Esophagus squamous epithelium (tissue), 5 donors: ENCODE measurements at regions not wholly inside any gene's neighbourhood (a gene's known extent, or its start where the extent isn't known, plus 50 kb on each side); places are given as distances from the start of the nearest gene placed in this dataset.

Experiments
- DNase-seq: peaks from one replicate; lab custom pipeline; 2025; lab: John Stamatoyannopoulos, UW
- H3K27ac ChIP-seq, 4 donors: fragments of 200-600 bp; sonication (generic); one replicate each; pipeline ENCODE4 v1.5.1; 2016 to 2019; ENCODE audit warnings: mild to moderate bottlenecking in 1 of 4
- H3K27me3 ChIP-seq, 4 donors: fragments of 200-600 bp; sonication (generic); 1 replicate in 3 of 4; 2 replicates in 1 of 4; pipeline versions ENCODE4 v1.5.1 to v1.6.0; 2017 to 2021; ENCODE audit warnings: antibody characterized with exemption in 1 of 4
- H3K36me3 ChIP-seq, 3 donors: fragments of 200-600 bp; sonication (generic); one replicate each; pipeline ENCODE4 v1.5.1; 2016 to 2019
- H3K4me1 ChIP-seq, 3 donors: fragments of 200-600 bp; sonication (generic); one replicate each; pipeline ENCODE4 v1.5.1; 2017 to 2019
- H3K4me3 ChIP-seq, 4 donors: fragments of 200-600 bp; sonication (generic); 1 replicate in 3 of 4; 2 replicates in 1 of 4; pipeline ENCODE4 v1.5.1; 2016 to 2019; ENCODE audit warnings: mild to moderate bottlenecking in 2 of 4, moderate library complexity in 1 of 4
- H3K9me3 ChIP-seq, 3 donors: fragments of 200-600 bp; sonication (generic); one replicate each; pipeline ENCODE4 v1.5.1; 2016 to 2019
- CTCF ChIP-seq, 6 experiments: fragments of 450-650 bp in 4 of 6; fragments of 200-600 bp in 2 of 6; sonication (generic) in 2 of 6; IDR thresholded peaks; one replicate each; pipeline ENCODE4 v1.5.1; 2016 to 2019; ENCODE audit warnings: antibody characterized with exemption in 6 of 6, mild to moderate bottlenecking in 4 of 6, moderate library complexity in 4 of 6
- POLR2A ChIP-seq, 4 donors: fragments of 450-650 bp; IDR thresholded peaks; one replicate each; pipeline ENCODE4 v1.6.1; 2017; ENCODE audit warnings: antibody characterized with exemption in 4 of 4, mild to moderate bottlenecking in 4 of 4, moderate library complexity in 3 of 4
- WGBS, 2 donors: methylation state at CpG; one replicate each; pipeline ENCODE4 v1.1.5; 2018; 5-methylcytosine and 5-hydroxymethylcytosine counted together
- intact Hi-C: fragments of 100-400 bp; cut with DNase I; formaldehyde crosslinking; loops from one replicate; pipeline ENCODE4 v1.15.0; 2022
- donor health status: DM: yes; HTN: yes; CAD: no.

DNA sequence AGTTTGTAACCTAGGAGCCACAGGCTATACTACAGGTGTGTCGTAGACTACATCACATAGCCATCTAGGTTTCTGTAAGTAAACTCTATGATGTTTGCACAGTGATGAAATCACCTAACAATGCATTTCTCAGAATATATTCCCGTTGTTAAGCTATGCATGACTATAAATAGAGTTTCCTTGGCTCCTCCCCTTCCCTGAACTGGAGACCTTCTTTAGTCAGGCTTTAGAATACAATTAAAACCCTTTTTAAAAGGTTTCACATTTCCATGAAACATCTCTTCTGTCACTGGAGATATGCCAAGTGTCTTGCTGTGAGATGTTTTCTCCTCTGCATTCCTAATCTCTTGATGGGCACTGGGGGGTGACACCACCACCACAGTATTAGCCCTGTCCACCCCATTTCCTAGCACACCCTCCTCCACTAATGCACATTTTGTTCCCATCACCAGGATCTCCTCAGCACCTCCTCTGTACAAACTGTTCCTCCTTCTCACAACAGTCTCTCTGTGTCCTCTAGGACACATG is 334.6 kb upstream of the CPEB2 start:
- TF ChIP-seq POLR2A (IDR thresholded peaks at IDR 0.05) (no peak), CTCF (IDR thresholded peaks at IDR 0.05) (no peak)
- WGBS, 2 donors = 25 to 28% methylated on average over 2 of the region's 2 CpGs
- Histone ChIP-seq H3K36me3 (no peaks in the 10 kb centered on the region), H3K27me3 (no peaks in the 10 kb centered on the region), H3K27ac (no peak overlapping the region), H3K9me3 (peaks cover 0 to 6% (median 0%) of the 10 kb centered on the region in 3 donors), H3K4me1 (no peaks in the 10 kb centered on the region), H3K4me3 (no peak overlapping the region)
- intact Hi-C loops = no loop called here
- no peak for DNase-seq

DNA sequence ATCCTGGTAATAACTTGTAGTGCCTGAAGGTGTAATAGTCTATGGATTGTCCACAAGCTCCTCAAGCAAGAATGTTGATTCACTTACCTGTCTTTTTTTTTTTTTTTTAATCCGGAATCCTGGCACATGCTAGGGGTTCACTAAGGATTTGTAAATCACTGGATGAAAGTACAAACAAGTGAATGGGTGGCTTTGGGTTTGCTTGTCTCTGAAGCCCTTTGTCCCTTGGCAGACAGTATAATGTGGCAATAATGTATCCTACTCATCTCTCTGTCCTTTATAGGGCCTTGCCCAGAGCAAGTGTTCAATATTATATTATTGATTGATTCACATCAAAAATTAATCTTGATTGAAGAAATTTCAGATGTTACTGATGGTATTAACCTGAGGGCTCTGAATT is 334.0 kb upstream of the CPEB2 start:
- H3K4me3 ChIP-seq = no peak overlapping the region
- TF ChIP-seq CTCF (IDR thresholded peaks at IDR 0.05) = no peak
- no peak for TF ChIP-seq POLR2A (IDR thresholded peaks at IDR 0.05)
- intact Hi-C loops = no loop called here
- H3K9me3 ChIP-seq = peaks cover 0 to 6% (median 0%) of the 10 kb centered on the region in 3 donors
- no peak overlapping the region for H3K27ac ChIP-seq
- no peaks in the 10 kb centered on the region for H3K36me3 ChIP-seq
- no peak for DNase-seq
- H3K4me1 ChIP-seq = no peaks in the 10 kb centered on the region
- no peaks in the 10 kb centered on the region for H3K27me3 ChIP-seq
- 24 to 46% methylated on average over 1 of the region's 1 CpG for WGBS, 2 donors

GRCh38 chr4:14669371-14669770 is 332.9 kb upstream of the CPEB2 start:
- intact Hi-C loops = no loop called here
- no peak for DNase-seq
- Histone ChIP-seq H3K4me3 (no peak overlapping the region), H3K36me3 (no peaks in the 10 kb centered on the region), H3K9me3 (peaks cover 0 to 6% (median 0%) of the 10 kb centered on the region in 3 donors), H3K27ac (no peak overlapping the region), H3K4me1 (no peaks in the 10 kb centered on the region), H3K27me3 (no peaks in the 10 kb centered on the region)
- WGBS, 2 donors = 81 to 95% methylated on average over 4 to 5 of the region's 5 CpGs
- TF ChIP-seq CTCF (IDR thresholded peaks at IDR 0.05) = no peak
- TF ChIP-seq POLR2A (IDR thresholded peaks at IDR 0.05) = no peak

- peaks cover 0 to 3% (median 0%) of the 10 kb centered on the region in 3 donors for H3K9me3 ChIP-seq
- no peaks in the 10 kb centered on the region for H3K27me3 ChIP-seq
- no peak for DNase-seq
- no peaks in the 10 kb centered on the region for H3K36me3 ChIP-seq
- 54 to 63% methylated on average over 2 of the region's 2 CpGs for WGBS, 2 donors
- no peak overlapping the region for H3K4me3 ChIP-seq
- intact Hi-C loops = no loop called here
- no peak overlapping the region for H3K27ac ChIP-seq
- H3K4me1 ChIP-seq = no peaks in the 10 kb centered on the region
- TF ChIP-seq POLR2A (IDR thresholded peaks at IDR 0.05) = no peak
- TF ChIP-seq CTCF (IDR thresholded peaks at IDR 0.05) = no peak
Measured at GRCh38 chr4:14671146-14671545, 331.1 kb upstream of the CPEB2 start.

- no peaks in the 10 kb centered on the region for H3K9me3 ChIP-seq
- intact Hi-C loops = no loop called here
- no peak overlapping the region for H3K27ac ChIP-seq
- no peak for DNase-seq
- TF ChIP-seq POLR2A (IDR thresholded peaks at IDR 0.05) (no peak), CTCF (IDR thresholded peaks at IDR 0.05) (no peak)
- no peaks in the 10 kb centered on the region for H3K4me1 ChIP-seq
- H3K27me3 ChIP-seq = no peaks in the 10 kb centered on the region
- H3K4me3 ChIP-seq = no peak overlapping the region
- H3K36me3 ChIP-seq = no peaks in the 10 kb centered on the region
- WGBS, 2 donors = 60 to 61% methylated on average over 3 of the region's 3 CpGs
Measured at GRCh38 chr4:14675279-14675985, 326.8 kb upstream of the CPEB2 start.
